DND-41 (cell line): ENCODE measurements at regions not wholly inside any gene's neighbourhood (a gene's known extent, or its start where the extent isn't known, plus 50 kb on each side); places are given as distances from the start of the nearest gene placed in this dataset.

Experiments used
- ATAC-seq: fragments of 200-7000 bp; cut with Tn5 transposase; 3 replicates; pipeline ENCODE4 v1.9.1; 2021; ENCODE audit warnings: low read depth; ENCODE audit not compliant: insufficient read depth
- DNase-seq: peaks from one replicate; pipeline ENCODE4 v3.0.0-alpha.2; 2020
- H2AFZ ChIP-seq: 2 replicates; pipeline ENCODE4 v1.6.0; 2012; ENCODE audit warnings: low read depth, low read length
- H3K27ac ChIP-seq: 2 replicates; pipeline ENCODE4 v1.5.1; 2012; ENCODE audit warnings: low read length, inconsistent platforms
- H3K27me3 ChIP-seq: fragments of 200-600 bp; sonication (generic); 2 replicates; pipeline ENCODE4 v1.6.0; 2012; ENCODE audit warnings: low read length, mild to moderate bottlenecking, inconsistent platforms; ENCODE audit not compliant: insufficient read depth, poor library complexity
- H3K36me3 ChIP-seq: 2 replicates; pipeline ENCODE4 v1.5.1; 2012; ENCODE audit warnings: low read length, inconsistent platforms; ENCODE audit not compliant: insufficient read depth
- H3K4me1 ChIP-seq: 2 replicates; pipeline ENCODE4 v1.5.1; 2012; ENCODE audit warnings: mild to moderate bottlenecking, low read length; ENCODE audit not compliant: insufficient read depth
- H3K4me2 ChIP-seq: 2 replicates; pipeline ENCODE4 v1.6.0; 2012; ENCODE audit warnings: mild to moderate bottlenecking, moderate library complexity, low read length, inconsistent platforms; ENCODE audit not compliant: insufficient read depth
- H3K4me3 ChIP-seq, 2 experiments: fragments of 200-600 bp in 1 of 2; shearing (Covaris generic) in 1 of 2; 2 replicates each; pipeline ENCODE4 v1.5.1; 2012 to 2016; ENCODE audit warnings: inconsistent platforms in 2 of 2, low read length in 2 of 2, mild to moderate bottlenecking in 2 of 2, low read depth in 1 of 2, moderate library complexity in 1 of 2
- H3K79me2 ChIP-seq: 2 replicates; pipeline ENCODE4 v1.6.0; 2012; ENCODE audit warnings: low read length, inconsistent platforms; ENCODE audit not compliant: insufficient read depth
- H3K9ac ChIP-seq: 2 replicates; pipeline ENCODE4 v1.6.0; 2012; ENCODE audit warnings: low read depth, mild to moderate bottlenecking, inconsistent platforms, low read length, moderate library complexity
- H3K9me3 ChIP-seq: 2 replicates; pipeline ENCODE4 v1.5.1; 2012; ENCODE audit warnings: low read length, moderate library complexity, mild to moderate bottlenecking, inconsistent platforms; ENCODE audit not compliant: insufficient read depth, severe bottlenecking
- H4K20me1 ChIP-seq: 2 replicates; pipeline ENCODE4 v1.6.0; 2012; ENCODE audit warnings: low read length; ENCODE audit not compliant: insufficient read depth
- CTCF ChIP-seq: IDR thresholded peaks from 2 replicates; pipeline ENCODE4 v1.5.1; 2012; ENCODE audit warnings: borderline replicate concordance, low read length, moderate library complexity, mild to moderate bottlenecking; ENCODE audit not compliant: poor library complexity, severe bottlenecking; ENCODE audit errors: extremely low read depth
- EZH2 ChIP-seq: IDR thresholded peaks from 3 replicates; pipeline ENCODE4 v1.6.1; 2012; ENCODE audit warnings: borderline replicate concordance, low read depth, mild to moderate bottlenecking, moderate library complexity, low read length, inconsistent platforms; ENCODE audit not compliant: severe bottlenecking

DNA sequence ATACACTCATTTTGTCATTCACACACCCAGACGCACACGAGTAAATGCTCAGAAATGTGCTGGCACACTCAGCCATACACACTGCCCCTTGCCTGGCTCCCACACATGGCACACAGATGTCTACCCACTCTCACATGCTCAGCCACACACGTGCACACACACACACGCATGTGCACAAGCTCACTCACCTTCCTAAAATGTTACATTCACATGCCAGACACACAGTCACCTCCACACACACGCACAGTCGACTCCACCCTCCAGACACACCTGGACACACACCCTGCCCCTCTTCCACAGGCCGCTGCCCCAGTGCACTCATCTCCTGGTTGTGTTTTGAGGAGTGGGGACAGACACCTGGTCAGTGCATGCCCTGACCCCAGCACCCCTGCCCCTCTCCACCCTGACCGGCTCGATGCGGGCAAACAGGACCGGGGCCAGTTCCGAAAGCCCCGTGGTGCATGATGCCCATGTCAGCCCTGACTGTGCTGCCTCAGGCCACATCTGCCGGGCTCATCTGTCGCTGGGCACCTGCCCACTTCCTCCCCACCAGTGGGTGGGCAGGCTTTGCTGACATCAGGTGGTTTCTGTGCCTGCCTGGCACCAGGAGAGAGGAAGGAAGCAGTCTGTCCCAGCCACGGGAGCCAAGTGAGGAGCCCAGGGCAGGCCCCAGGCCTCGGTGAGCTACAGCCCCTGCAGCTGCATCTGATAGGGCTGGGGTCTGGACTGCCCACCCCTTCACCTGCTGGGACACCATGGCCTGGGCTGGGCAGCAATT is 84.9 kb upstream of the ZNF716 start:
- Histone ChIP-seq H4K20me1 (no peaks in the 10 kb centered on the region), H3K9me3 (peaks cover 9% of the 10 kb centered on the region), H3K36me3 (no peaks in the 10 kb centered on the region), H3K27me3 (no peaks in the 10 kb centered on the region), H3K9ac (no peak overlapping the region), H2AFZ (no peak overlapping the region), H3K79me2 (no peaks in the 10 kb centered on the region), H3K4me3 (no peak overlapping the region), H3K4me1 (no peaks in the 10 kb centered on the region), H3K27ac (no peak overlapping the region), H3K4me2 (no peak overlapping the region)
- TF ChIP-seq CTCF (no peak), EZH2 (no peak)
- ATAC-seq = no peak
- no peak for DNase-seq

- Histone ChIP-seq H2AFZ (no peak overlapping the region), H3K27ac (no peak overlapping the region), H3K27me3 (no peaks in the 10 kb centered on the region), H3K79me2 (no peaks in the 10 kb centered on the region), H3K4me3 (no peak overlapping the region), H3K4me2 (no peak overlapping the region), H3K4me1 (no peaks in the 10 kb centered on the region), H4K20me1 (no peaks in the 10 kb centered on the region), H3K9ac (no peak overlapping the region), H3K36me3 (no peaks in the 10 kb centered on the region), H3K9me3 (peaks cover 9% of the 10 kb centered on the region)
- ATAC-seq = no peak
- TF ChIP-seq CTCF (no peak), EZH2 (no peak)
- DNase-seq = no peak
These were observed 82.8 kb upstream of the ZNF716 start for GRCh38 chr7:57367171-57367570.

GRCh38 chr7:57370066-57370738 is 79.8 kb upstream of the ZNF716 start:
- Histone ChIP-seq H3K27ac (no peak overlapping the region), H3K4me3 (no peak overlapping the region), H2AFZ (no peak overlapping the region), H3K9ac (no peak overlapping the region), H3K27me3 (no peaks in the 10 kb centered on the region), H3K36me3 (no peaks in the 10 kb centered on the region), H4K20me1 (no peaks in the 10 kb centered on the region), H3K4me1 (no peaks in the 10 kb centered on the region), H3K9me3 (peaks cover 22% of the 10 kb centered on the region), H3K79me2 (no peaks in the 10 kb centered on the region), H3K4me2 (no peak overlapping the region)
- no peak for DNase-seq
- TF ChIP-seq EZH2 (no peak), CTCF (no peak)
- ATAC-seq = no peak
